Astrocyte (in vitro differentiated cells and primary cell): ENCODE measurements at regions not wholly inside any gene's neighbourhood (a gene's known extent, or its start where the extent isn't known, plus 50 kb on each side); places are given as distances from the start of the nearest gene placed in this dataset.

Source experiments
- EZH2 ChIP-seq: IDR thresholded peaks from 2 replicates; pipeline ENCODE4 v1.6.1; 2012; ENCODE audit warnings: mild to moderate bottlenecking, low read length, inconsistent platforms; ENCODE audit not compliant: insufficient read depth
- TF ChIP-seq, protein P1 (sequence below): IDR thresholded peaks from 2 replicates; pipeline ENCODE4 v1.5.1; 2011; ENCODE audit warnings: low read depth, mild to moderate bottlenecking, inconsistent platforms, low read length, moderate library complexity; ENCODE audit not compliant: insufficient read depth

DNA sequence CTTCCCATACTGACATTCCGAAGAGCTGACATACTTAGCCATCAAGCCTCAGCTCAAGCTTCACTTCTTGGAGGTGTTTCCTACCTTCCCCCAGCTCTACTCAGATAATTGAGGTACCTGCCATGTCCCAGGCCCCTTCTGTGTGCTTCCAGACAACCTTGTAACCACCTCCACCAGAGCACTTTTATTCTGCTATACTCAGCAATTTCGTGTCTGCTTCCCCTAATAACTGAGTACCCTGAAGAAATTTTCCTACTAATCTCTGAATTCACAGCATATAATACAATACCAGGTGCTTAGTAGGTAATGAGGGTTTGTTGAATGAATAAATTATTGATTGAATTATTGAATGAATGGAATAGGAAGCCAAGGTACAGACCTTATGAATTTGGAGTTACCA is 605.5 kb downstream of the MID1IP1 start:
- TF ChIP-seq, protein P1, sequence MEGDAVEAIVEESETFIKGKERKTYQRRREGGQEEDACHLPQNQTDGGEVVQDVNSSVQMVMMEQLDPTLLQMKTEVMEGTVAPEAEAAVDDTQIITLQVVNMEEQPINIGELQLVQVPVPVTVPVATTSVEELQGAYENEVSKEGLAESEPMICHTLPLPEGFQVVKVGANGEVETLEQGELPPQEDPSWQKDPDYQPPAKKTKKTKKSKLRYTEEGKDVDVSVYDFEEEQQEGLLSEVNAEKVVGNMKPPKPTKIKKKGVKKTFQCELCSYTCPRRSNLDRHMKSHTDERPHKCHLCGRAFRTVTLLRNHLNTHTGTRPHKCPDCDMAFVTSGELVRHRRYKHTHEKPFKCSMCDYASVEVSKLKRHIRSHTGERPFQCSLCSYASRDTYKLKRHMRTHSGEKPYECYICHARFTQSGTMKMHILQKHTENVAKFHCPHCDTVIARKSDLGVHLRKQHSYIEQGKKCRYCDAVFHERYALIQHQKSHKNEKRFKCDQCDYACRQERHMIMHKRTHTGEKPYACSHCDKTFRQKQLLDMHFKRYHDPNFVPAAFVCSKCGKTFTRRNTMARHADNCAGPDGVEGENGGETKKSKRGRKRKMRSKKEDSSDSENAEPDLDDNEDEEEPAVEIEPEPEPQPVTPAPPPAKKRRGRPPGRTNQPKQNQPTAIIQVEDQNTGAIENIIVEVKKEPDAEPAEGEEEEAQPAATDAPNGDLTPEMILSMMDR: no peak
- no peak for TF ChIP-seq EZH2
